DMS153 treated with DMSO at 0.1 percent for 48 hours (cell line): ENCODE measurements at regions not wholly inside any gene's neighbourhood (a gene's known extent, or its start where the extent isn't known, plus 50 kb on each side); places are given as distances from the start of the nearest gene placed in this dataset.

ENCODE experiments used
- DNase-seq: peaks from one replicate; lab custom pipeline; 2025; ENCODE audit not compliant: unreplicated experiment; lab: John Stamatoyannopoulos, UW

- DNase-seq = no peak
Observed at GRCh38 chr1:218670875-218671274, 325.7 kb downstream of the TGFB2 start.

GRCh38 chr1:218671573-218671972 lies 326.4 kb downstream of the TGFB2 start:
- DNase-seq = no peak

DNA sequence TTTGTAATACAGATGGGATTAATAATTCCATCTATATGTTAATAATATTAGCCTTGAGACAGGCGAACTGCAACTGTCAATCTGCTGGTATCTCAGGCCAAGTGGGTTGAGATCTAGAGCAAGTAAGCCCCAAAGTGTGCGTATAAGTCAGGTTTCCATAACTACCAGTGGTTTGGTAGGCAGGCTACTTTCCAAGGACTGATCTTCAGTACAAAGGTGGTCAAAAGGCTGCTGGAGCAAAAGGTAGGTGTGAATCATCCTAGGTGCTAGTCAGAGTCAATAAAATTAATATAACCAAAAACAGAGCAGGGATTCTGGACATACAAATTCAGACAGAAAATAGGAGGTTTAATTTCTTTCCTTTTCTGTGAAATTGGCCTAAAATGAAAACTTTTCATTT lies 328.0 kb downstream of the TGFB2 start:
- no peak for DNase-seq

GRCh38 chr1:218674280-218674773 lies 329.2 kb downstream of the TGFB2 start:
- DNase-seq = peak; percentile 3

- no peak for DNase-seq
Observed at GRCh38 chr1:218677026-218677425, 331.9 kb downstream of the TGFB2 start.

- no peak for DNase-seq
Observed at GRCh38 chr1:218679391-218679790, 334.3 kb downstream of the TGFB2 start.

- DNase-seq = no peak
Observed at GRCh38 chr1:218679988-218680748, 335.0 kb downstream of the TGFB2 start.

DNA sequence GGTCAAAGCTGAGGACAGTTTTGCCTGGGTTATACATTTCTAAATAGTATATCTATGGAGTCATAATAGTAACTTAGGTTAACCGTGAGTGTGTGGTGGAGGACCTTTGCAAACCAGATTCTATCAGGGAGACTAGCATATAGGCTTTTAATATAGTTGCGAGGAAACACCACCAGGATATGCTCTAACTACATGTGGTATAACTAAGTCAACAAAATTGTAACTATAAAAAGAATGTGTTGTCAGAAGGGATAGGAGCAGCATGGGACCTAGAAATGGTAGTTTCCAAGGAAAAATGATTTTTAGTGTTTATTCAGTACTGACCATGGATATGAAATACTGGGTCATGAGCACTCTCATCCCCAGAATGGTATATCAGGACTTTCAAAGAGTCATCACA lies 338.1 kb downstream of the TGFB2 start:
- DNase-seq = no peak

DNA sequence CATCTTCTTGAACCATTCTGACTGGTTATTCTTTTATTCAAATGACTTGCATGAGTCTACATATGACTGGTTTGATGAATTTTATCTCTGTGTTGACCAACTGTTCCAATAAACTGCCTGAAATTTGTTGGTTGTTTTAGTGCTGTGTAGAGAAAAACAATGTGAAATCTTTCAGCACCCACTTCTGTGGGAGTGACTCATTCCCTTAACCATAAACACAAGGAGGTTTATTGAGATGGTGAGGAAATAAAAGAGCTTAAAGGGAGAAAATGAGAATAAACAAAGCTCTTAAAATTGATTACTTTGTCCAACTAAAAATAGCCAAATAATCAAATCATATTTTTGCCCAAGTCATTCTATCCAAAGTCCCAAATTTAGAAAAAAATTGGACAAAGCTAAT lies 341.1 kb downstream of the TGFB2 start:
- DNase-seq = no peak

- no peak for DNase-seq
Observed at GRCh38 chr1:218686761-218687160, 341.6 kb downstream of the TGFB2 start.

- no peak for DNase-seq
Observed at GRCh38 chr1:218692808-218693207, 347.7 kb downstream of the TGFB2 start.

- DNase-seq = no peak
Observed at GRCh38 chr1:218693599-218693998, 348.5 kb downstream of the TGFB2 start.

- DNase-seq = no peak
Observed at GRCh38 chr1:218694085-218694484, 348.9 kb downstream of the TGFB2 start.

DNA sequence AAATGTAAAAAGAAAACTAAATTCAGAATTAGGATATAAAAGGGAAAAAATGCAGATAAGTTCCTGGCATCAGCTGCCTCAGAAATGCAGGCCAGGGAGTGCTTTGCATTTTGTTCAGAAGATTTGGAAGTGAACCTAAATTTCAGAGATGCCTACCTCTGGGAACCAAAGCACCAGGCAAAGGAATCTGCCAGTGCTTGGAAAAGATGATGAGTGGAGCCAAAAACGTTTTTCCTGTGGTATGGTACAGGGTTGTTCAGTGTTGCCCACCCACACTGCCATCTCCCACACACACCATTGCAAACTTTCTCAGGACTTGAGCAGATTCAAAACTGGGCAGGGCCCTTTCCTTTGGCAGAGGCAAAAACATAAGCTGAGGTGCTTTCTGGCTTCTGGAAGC lies 349.5 kb downstream of the TGFB2 start:
- DNase-seq = no peak

DNA sequence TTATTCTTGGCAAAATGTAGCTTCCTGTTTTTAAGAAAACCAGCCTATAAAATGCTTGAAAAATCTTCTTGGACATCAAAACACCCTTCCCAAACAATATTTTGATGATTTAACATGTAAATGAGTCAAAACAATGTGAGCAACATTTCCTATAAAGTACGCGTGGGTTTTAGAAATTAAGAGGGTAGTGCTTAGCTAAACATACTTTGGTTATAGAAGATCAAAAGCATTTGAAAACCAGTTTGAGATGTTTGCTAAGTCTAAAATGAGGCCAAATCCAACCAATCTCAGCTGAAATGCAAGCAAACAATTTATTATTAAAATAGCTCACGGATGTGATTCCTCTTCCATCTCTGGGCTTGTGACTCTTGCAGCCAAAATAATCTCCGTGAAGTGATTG lies 350.4 kb downstream of the TGFB2 start:
- no peak for DNase-seq

DNA sequence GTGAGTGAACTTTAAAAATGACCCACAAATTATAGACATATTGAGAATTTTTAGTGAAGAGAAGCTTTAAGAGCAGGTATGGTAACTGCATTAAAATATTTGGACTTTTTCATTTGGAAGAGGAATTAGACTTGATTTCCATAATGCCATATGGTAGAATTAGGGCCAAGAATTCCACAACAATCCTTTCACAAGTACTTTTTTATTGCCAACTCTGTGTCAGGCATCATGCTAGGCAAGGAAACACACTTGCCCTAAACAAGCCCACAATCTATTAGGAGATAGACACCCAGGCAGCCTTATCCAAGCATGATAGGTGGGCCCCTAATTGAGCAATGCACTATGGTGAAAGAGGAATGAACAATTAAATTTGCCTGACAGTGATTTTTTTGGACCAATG lies 353.0 kb downstream of the TGFB2 start:
- no peak for DNase-seq

DNA sequence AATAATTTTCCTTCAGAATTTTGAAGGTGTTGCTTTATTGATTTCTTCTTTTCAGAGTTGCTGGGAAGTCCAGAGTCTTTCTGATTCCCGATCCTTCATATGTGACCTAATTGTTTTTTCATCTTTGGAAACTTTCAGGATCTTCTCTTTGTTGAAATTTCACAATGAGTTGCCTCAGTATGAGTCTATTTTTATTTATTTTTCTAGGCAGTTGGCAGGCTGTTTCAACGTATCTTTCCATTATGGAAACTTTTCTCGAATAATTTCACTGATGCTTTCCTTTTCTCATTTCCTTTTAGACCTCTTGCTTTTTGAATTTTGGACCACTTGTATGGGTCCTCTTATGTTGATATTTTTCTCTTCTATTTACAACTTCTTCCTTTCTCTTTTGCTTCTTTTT lies 354.3 kb downstream of the TGFB2 start:
- DNase-seq = no peak

GRCh38 chr1:218699865-218700264 lies 354.7 kb downstream of the TGFB2 start:
- DNase-seq = no peak

GRCh38 chr1:218700666-218701065 lies 355.5 kb downstream of the TGFB2 start:
- DNase-seq = no peak

DNA sequence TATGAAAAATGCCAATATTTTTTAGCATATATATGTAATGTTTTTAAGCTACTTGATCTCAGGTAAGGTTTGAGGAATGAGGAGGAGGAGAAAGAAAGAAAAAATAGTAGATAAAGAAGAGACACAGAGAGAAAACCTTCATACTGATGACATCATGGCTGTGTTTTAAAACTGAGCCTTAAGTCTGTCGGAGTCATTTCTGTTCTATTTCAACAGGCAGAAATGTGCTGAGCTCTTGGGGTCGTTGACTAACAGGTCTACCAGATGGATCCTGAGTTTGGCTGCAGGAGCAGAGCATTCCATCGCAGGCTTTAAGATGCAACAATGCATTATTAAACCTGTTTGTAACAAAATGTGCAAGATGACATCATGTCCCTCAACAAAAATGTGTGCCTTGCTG lies 356.0 kb downstream of the TGFB2 start:
- DNase-seq = no peak

- DNase-seq = no peak
Observed at GRCh38 chr1:218702775-218703174, 357.6 kb downstream of the TGFB2 start.

DNA sequence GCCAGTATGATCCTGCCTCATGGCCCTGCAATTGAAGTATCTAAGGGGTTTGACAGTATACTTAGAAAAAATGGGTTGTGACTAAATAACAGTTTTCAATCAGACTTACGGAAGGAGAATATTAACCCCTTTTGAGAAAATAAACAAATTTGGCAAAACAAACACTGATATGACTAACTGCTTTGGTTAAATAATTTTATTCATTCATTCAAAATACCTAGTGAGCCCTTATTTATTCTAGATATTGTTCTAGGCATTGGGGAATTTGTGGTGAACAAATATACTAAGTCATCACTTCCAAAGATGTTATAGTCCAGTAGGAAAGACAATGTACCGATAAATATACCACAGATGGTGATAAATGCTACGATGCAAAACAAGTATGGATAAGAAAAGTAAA lies 358.7 kb downstream of the TGFB2 start:
- no peak for DNase-seq

GRCh38 chr1:218705391-218705790 lies 360.3 kb downstream of the TGFB2 start:
- no peak for DNase-seq
